ENCODE measurements at regions not wholly inside any gene's neighbourhood (a gene's known extent, or its start where the extent isn't known, plus 50 kb on each side); places are given as distances from the start of the nearest gene placed in this dataset.

DNA sequence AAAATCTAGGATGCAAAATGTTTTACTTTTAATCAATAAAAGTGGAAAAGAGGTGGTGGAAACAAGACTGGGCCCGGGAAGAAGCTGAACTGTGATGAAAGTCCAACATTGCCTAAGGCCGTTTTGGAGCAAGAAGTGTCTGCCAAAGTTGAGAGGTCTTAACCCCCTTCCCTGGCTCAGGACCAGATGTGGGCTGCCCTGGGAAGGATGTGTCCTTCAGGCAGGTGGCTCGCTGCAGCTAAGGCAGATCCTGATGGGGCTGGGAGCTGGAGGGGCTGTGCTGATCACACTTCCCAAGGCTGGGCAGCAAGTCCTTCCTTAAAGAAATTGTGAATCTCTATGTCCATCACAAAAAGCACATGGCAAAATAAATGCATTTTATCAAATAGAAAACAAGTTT lies 581.6 kb downstream of the GALC start:
- TF ChIP-seq CTCF (IDR thresholded peaks at IDR 0.05; ENCODE audit: unreplicated experiment): no peak
- H3K36me3 Mint-ChIP-seq (ENCODE audit: insufficient read depth, unreplicated experiment): no peaks in the 10 kb centered on the region
- no TSS peak for BruUV-seq (replicated peaks)
- intact Hi-C loops (cut with micrococcal nuclease; ENCODE audit: unreplicated experiment): no loop called here
- no peak overlapping the region for H3K27ac Mint-ChIP-seq (ENCODE audit: unreplicated experiment)
- H3K27me3 Mint-ChIP-seq (ENCODE audit: unreplicated experiment): no peaks in the 10 kb centered on the region
- H3K4me3 Mint-ChIP-seq (ENCODE audit: low read depth, unreplicated experiment): no peak overlapping the region
- H3K4me1 Mint-ChIP-seq (ENCODE audit: low read depth, unreplicated experiment): no peaks in the 10 kb centered on the region
- no peak for DNase-seq
- H3K9me3 Mint-ChIP-seq (ENCODE audit: low read depth, unreplicated experiment): peaks cover under 1% of the 10 kb centered on the region
- CTCF ChIA-PET: no interaction called here

DNA sequence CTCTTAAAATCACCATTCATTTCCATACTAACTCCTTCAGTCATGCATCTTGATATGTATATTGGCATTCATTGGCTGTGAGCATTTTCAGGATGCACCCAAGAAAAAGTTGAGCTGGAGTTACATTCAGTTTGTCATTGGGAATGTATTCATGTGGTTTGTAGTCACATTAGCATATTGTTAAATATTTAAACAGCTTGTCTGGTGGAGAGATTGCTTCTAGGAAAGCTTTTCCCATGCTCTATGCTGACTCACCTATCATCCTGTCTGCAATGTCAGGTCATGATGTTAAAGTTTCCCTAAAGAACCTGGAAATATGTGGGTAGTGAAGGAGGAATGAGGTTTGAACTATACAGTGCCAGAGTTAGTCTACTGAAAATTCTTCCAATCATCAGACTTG lies 583.6 kb downstream of the GALC start:
- no peak for TF ChIP-seq CTCF (IDR thresholded peaks at IDR 0.05; ENCODE audit: unreplicated experiment)
- Mint-ChIP-seq H3K36me3 (ENCODE audit: insufficient read depth, unreplicated experiment) (no peaks in the 10 kb centered on the region), H3K27me3 (ENCODE audit: unreplicated experiment) (no peaks in the 10 kb centered on the region), H3K9me3 (ENCODE audit: low read depth, unreplicated experiment) (no peaks in the 10 kb centered on the region), H3K4me1 (ENCODE audit: low read depth, unreplicated experiment) (no peaks in the 10 kb centered on the region), H3K27ac (ENCODE audit: unreplicated experiment) (no peak overlapping the region), H3K4me3 (ENCODE audit: low read depth, unreplicated experiment) (no peak overlapping the region)
- no peak for DNase-seq
- intact Hi-C loops (cut with micrococcal nuclease; ENCODE audit: unreplicated experiment): no loop called here
- no TSS peak for BruUV-seq (replicated peaks)
- CTCF ChIA-PET: no interaction called here

DNA sequence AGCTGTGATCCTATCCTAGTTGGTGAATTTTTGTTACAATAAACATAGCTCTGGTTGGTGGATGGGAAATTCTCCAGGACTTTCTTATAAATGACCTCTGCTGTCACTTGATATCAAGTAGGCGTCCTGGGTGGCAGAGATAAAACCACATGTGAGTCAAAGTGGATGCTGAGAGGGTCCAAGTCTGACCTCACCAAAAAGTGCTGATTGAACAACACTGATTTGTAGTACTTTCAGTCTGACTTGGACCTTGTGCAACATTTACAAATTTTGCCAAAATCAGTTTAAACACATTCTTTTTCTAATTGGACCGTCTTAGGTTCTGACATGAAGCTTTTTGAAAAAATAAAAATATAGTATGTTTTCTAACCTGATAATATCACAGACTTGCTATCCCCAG lies 585.6 kb downstream of the GALC start:
- H3K27ac Mint-ChIP-seq (ENCODE audit: unreplicated experiment): no peak overlapping the region
- intact Hi-C loops (cut with micrococcal nuclease; ENCODE audit: unreplicated experiment): no loop called here
- TF ChIP-seq CTCF (IDR thresholded peaks at IDR 0.05; ENCODE audit: unreplicated experiment): no peak
- no peaks in the 10 kb centered on the region for H3K9me3 Mint-ChIP-seq (ENCODE audit: low read depth, unreplicated experiment)
- H3K36me3 Mint-ChIP-seq (ENCODE audit: insufficient read depth, unreplicated experiment): no peaks in the 10 kb centered on the region
- no peak for DNase-seq
- CTCF ChIA-PET: no interaction called here
- H3K27me3 Mint-ChIP-seq (ENCODE audit: unreplicated experiment): no peaks in the 10 kb centered on the region
- BruUV-seq (replicated peaks): no TSS peak
- no peaks in the 10 kb centered on the region for H3K4me1 Mint-ChIP-seq (ENCODE audit: low read depth, unreplicated experiment)
- H3K4me3 Mint-ChIP-seq (ENCODE audit: low read depth, unreplicated experiment): no peak overlapping the region

DNA sequence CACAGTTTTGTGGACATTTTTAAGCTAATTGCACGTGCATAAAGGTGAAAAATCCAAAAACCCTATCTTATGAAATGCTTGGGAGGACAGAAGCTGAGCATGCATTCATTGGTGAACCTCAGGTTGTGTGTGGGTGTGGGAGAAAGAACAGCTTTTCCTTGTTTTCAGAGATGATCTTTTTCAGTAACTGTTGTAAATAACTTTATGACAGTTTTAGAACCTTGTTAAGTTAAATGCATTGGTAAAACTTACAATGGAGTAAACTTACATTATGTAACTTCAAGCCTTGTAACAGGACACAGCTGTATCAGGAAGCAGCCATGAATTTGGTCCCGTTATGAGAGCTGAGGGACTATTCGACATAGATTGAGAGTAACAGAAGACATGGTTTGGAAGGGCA lies 587.4 kb downstream of the GALC start:
- DNase-seq: no peak
- no peak for TF ChIP-seq CTCF (IDR thresholded peaks at IDR 0.05; ENCODE audit: unreplicated experiment)
- no peak overlapping the region for H3K4me3 Mint-ChIP-seq (ENCODE audit: low read depth, unreplicated experiment)
- no peaks in the 10 kb centered on the region for H3K36me3 Mint-ChIP-seq (ENCODE audit: insufficient read depth, unreplicated experiment)
- intact Hi-C loops (cut with micrococcal nuclease; ENCODE audit: unreplicated experiment): no loop called here
- CTCF ChIA-PET: interaction anchor here (1.1 kb wide), 1 partner anchor 356 kb away, joined by 5 read pairs; no protein-coding TSS in a partner anchor
- H3K9me3 Mint-ChIP-seq (ENCODE audit: low read depth, unreplicated experiment): no peaks in the 10 kb centered on the region
- no peaks in the 10 kb centered on the region for H3K27me3 Mint-ChIP-seq (ENCODE audit: unreplicated experiment)
- H3K27ac Mint-ChIP-seq (ENCODE audit: unreplicated experiment): no peak overlapping the region
- H3K4me1 Mint-ChIP-seq (ENCODE audit: low read depth, unreplicated experiment): no peaks in the 10 kb centered on the region
- no TSS peak for BruUV-seq (replicated peaks)

- H3K4me3 Mint-ChIP-seq (ENCODE audit: low read depth, unreplicated experiment): no peak overlapping the region
- H3K27me3 Mint-ChIP-seq (ENCODE audit: unreplicated experiment): no peaks in the 10 kb centered on the region
- H3K9me3 Mint-ChIP-seq (ENCODE audit: low read depth, unreplicated experiment): no peaks in the 10 kb centered on the region
- no peaks in the 10 kb centered on the region for H3K4me1 Mint-ChIP-seq (ENCODE audit: low read depth, unreplicated experiment)
- H3K36me3 Mint-ChIP-seq (ENCODE audit: insufficient read depth, unreplicated experiment): no peaks in the 10 kb centered on the region
- DNase-seq: no peak
- H3K27ac Mint-ChIP-seq (ENCODE audit: unreplicated experiment): no peak overlapping the region
- intact Hi-C loops (cut with micrococcal nuclease; ENCODE audit: unreplicated experiment): no loop called here
- TF ChIP-seq CTCF (IDR thresholded peaks at IDR 0.05; ENCODE audit: unreplicated experiment): no peak
- BruUV-seq (replicated peaks): no TSS peak
- CTCF ChIA-PET: no interaction called here
These were observed 595.5 kb downstream of the GALC start for GRCh38 chr14:87397499-87397898.

All from Calu3 (cell line).